GM11168 (cell line): ENCODE measurements at regions not wholly inside any gene's neighbourhood (a gene's known extent, or its start where the extent isn't known, plus 50 kb on each side); places are given as distances from the start of the nearest gene placed in this dataset.
"Not testable (repeated sequence)": the region's sequence is repeated elsewhere in the genome, so short reads cannot be mapped to it uniquely, and the experiment has no call there.

ENCODE experiments used
- in situ Hi-C: fragments of 300-500 bp; cut with MboI; formaldehyde crosslinking; loops from one replicate; pipeline ENCODE4 v1.12.0; 2022; ENCODE audit warnings: low sequenced_read_pairs; ENCODE audit not compliant: unreplicated experiment

- in situ Hi-C loops = no loop called here
These were observed 184.4 kb downstream of the C7orf25 start for GRCh38 chr7:42727451-42727850.

- in situ Hi-C loops = no loop called here
These were observed 185.6 kb downstream of the C7orf25 start for GRCh38 chr7:42726066-42726785.

GRCh38 chr7:42722716-42723115 is 189.2 kb downstream of the C7orf25 start:
- in situ Hi-C loops = no loop called here

- in situ Hi-C loops = no loop called here
These were observed 189.7 kb downstream of the C7orf25 start for GRCh38 chr7:42722198-42722597.

- in situ Hi-C loops = no loop called here
These were observed 190.7 kb downstream of the C7orf25 start for GRCh38 chr7:42720991-42721796.

GRCh38 chr7:42720012-42720411 is 191.9 kb downstream of the C7orf25 start:
- in situ Hi-C loops = no loop called here

GRCh38 chr7:42718466-42718865 is 193.4 kb downstream of the C7orf25 start:
- in situ Hi-C loops = not testable (repeated sequence)

DNA sequence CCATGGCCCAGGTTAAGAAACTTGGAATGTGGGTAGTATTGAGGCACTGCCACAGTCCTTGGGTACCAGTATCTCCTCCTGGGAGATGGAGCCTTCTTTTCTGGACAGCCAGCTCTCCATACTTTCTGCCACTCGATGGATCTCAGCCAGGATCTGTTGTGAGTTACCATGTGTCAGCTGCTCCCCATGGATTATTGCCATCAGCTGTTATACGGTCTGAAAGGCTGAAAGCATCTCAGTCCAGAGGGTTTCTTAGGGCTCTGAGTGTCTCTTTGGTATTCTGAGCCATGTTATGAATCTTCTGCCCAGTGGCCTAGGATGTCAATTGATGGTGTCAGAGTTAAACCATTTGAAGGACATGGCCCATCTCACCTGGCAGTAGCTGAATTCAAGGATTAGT is 197.5 kb downstream of the C7orf25 start:
- in situ Hi-C loops = no loop called here

- in situ Hi-C loops = no loop called here
These were observed 202.6 kb downstream of the C7orf25 start for GRCh38 chr7:42709284-42709683.

- in situ Hi-C loops = no loop called here
These were observed 207.2 kb downstream of the C7orf25 start for GRCh38 chr7:42704710-42705109.

- in situ Hi-C loops = no loop called here
These were observed 209.2 kb downstream of the C7orf25 start for GRCh38 chr7:42702647-42703046.

DNA sequence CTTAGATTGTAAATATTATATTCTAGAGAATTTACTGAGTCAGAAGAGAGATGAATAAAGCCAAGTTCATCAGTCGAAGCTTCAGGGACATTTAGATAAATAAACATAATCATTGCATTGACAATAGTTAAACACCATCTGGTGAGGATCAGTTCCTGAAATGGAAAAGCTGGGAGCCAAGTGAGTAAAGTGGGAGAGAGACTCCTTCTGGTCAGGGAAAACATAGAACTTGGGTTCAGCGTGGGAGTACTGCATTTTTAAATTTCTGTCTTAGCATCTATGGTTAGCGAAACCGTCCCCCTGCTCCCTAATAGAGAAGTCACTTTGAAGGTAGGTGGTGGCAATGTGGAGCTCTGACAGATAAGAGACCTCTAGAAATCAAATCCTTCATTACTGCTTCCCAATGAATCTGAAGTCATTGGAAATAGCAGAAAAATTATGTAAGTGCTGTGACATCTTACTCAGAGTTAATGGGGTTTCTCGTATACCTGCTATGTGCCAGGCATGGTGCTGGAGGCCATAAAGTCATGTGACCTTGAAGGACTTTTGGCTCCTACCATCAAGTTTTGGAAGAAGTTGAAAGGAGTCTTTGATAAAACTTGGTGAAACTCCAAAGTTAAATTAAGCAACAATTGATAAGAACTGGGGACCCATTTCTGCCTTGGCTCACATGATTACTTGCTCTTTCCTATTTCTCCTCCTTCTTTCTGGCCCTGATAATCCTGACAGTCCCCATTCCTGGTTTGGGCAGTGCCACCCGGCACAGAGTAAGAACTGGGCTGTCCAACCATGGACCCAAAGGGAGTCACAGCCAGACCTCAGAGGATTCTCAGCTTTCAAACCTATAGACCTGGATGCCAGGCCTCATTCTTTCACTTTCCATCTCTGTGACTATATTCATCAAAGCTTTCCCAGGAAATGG is 211.2 kb downstream of the C7orf25 start:
- in situ Hi-C loops = no loop called here

DNA sequence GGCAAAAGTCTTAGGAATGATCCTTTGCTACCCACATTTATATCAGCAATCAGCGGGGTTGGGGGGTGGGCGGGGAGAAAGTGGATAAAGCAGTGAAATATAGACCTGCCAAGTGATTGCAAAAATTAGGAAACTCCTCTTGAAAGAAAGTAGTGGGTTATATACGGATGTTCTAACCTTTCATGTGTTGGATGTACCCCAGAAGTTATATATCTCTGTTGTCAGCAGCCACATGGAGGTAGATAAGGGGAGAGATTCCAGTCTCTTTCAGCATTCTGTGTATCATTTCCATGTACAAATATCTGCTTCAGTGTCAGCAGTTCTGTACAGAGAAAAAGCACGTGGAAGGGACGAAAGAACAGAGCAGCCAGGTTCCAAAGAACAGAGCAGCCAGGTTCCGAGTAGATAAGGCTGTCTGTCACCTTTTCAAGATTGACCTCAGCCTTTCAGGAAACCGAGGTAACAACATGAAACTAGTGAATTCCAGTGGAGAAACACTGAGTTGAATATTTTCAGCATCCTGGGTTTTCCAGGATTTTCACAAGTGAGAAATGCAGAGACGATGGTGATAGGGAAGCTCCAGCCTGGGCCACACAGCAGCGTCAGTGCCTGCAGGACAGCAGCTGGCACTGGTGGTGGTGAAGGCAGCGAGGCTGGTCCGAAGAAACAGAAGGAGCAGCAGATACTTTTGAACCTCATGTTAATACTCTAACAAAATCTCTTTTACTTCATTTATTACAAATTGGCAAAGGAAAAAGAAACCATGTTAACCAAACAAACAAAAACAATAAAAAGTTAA is 212.3 kb downstream of the C7orf25 start:
- in situ Hi-C loops = no loop called here

DNA sequence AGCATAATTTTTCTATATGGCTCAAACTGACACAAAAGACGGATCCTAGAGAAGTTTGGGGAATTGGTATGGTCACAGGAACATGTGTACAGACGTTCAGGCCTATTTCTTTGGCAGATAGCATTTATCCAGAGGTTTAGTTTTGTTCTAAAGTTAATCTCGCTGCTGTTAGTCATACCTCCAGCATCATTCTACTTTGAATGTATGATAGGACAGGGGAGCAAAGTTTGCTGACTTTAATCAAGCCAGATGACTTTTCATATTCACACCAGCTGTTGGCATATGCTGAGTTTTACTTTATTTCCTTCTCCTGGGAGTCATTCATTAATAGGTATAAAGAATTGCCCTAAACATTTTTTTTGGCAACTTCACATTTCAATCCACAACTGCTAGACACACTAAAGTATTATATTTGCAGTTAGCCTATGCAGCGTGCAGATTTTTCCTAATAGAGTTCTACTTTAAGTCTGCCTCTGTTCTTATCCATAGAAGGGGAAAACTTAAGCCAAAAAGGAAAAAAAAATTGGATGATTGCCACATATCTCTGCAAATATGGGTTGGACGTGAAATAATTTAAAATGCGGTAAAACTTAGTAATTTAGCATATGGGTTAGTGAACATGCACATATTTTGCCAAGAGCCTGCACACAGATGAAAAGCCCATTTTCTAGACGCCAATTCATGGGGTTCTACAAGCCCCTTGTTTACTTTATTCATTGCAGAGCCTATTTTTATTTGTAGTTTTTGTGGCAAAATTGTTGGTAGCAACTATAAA is 213.1 kb downstream of the C7orf25 start:
- in situ Hi-C loops = no loop called here

DNA sequence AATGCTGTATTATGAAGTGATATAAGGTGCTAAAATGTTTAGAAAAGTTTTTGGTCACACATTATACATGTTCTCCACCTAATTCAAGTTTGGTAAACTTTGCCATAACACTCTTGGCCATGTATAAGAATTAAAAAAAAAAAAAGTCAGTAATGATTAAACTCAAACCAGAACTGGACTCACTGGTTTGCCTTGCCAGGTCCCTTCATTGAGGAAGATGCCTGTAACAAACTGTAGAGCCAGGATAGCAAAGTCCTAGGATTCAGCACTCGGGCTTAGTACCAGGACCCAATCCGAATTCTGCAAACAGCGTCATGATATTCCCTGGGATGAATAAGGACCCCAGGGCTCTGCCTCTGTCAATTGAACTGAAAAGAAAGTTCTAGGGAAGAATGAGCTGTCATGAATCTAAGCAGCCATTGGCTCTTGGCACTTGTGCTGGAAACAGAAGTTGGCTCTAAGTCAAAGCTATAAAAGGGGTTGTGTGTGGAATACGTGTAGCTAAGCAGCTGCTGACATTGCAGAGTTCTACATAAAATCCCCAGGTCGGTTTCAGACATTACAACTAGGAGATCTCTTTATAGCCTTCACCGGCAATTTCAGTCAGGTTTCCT is 216.9 kb downstream of the C7orf25 start:
- in situ Hi-C loops = no loop called here

DNA sequence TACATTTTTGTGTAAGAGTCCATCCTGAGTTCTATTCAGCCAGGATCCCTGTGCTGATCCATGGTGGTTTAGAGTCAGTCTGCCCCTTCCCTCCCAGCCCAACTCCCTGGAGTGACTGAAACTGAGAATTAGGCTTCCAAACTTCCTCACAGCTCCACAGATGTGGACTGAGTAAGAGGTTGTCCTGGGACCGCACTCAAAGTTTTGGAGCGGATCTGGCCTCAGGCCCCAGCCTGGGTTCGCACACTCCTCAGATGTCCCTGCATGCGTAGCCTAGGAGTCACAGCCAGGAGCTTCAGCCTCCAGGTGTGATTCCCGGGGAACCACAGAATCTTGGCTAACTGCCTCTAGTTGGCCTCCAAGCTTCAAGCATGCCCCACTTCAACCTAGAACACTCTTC is 218.1 kb downstream of the C7orf25 start:
- in situ Hi-C loops = no loop called here

GRCh38 chr7:42692621-42693020 is 219.2 kb downstream of the C7orf25 start:
- in situ Hi-C loops = no loop called here

DNA sequence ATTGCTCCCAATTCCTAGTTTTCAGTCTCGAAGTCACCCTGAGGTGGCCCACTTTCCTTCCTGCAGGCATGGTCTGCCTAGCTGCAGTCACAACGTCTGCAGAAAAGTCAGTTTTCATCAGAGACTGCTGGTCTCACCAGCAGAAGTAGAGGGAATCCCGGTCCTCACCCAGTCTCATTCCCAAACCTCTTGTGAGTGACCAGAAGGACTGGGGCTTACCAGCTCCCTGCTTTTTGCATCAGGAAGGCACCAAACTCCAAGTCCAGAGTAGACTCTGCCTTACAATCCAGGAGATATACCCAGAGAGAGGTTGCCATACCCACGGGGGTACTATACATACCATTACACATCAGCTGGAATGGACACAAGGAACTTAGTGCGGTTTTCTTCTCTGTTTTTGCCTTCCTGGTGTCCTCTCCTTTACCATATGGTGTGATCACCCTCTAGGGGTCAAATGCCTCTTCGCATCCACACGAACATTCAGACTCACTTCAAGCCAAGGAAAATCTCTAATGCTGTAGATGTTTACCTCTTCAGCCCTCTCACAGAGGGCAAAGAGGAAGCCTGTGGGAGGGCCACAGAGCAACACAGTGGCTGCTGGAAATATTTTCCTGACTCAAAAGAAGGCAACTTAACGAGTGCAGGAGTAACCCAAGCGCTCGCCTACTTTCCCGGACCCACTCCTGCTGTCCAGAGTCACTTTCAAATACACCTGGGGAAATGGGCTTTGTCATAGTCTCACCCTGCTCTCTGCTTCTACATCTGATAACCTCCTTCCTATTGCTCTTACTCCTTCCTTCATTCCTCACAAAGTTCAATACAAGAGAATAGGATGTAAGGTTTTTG is 220.9 kb downstream of the C7orf25 start:
- in situ Hi-C loops = no loop called here
